ENCODE measurements at regions not wholly inside any gene's neighbourhood (a gene's known extent, or its start where the extent isn't known, plus 50 kb on each side); places are given as distances from the start of the nearest gene placed in this dataset.

DNA sequence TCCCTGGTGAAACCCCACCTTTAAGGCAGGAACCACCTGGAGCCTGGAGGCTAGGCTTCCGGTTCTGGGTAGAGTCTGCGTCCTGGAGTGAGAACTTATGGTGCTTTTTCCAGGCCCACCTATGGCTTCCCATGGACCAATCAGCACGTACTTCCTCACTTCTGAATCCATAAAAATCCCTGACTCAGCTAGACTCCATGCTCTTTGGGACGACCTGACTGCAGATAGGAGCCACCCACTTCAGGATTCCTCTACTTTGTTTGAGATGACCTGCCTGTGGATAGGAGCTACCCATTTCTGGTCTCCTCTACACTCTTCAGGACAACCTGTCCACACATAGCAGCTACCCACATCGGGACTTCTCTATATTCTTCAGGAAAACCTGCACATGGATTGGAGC is 168.8 kb upstream of the IRX2 start (continued):
- TF ChIP-seq, protein P1, sequence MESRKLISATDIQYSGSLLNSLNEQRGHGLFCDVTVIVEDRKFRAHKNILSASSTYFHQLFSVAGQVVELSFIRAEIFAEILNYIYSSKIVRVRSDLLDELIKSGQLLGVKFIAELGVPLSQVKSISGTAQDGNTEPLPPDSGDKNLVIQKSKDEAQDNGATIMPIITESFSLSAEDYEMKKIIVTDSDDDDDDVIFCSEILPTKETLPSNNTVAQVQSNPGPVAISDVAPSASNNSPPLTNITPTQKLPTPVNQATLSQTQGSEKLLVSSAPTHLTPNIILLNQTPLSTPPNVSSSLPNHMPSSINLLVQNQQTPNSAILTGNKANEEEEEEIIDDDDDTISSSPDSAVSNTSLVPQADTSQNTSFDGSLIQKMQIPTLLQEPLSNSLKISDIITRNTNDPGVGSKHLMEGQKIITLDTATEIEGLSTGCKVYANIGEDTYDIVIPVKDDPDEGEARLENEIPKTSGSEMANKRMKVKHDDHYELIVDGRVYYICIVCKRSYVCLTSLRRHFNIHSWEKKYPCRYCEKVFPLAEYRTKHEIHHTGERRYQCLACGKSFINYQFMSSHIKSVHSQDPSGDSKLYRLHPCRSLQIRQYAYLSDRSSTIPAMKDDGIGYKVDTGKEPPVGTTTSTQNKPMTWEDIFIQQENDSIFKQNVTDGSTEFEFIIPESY (IDR thresholded peaks at IDR 0.05; ENCODE audit: borderline replicate concordance, low read depth): no peak
- TF ChIP-seq RCOR1 (IDR thresholded peaks at IDR 0.05; ENCODE audit: low read length): no peak

DNA sequence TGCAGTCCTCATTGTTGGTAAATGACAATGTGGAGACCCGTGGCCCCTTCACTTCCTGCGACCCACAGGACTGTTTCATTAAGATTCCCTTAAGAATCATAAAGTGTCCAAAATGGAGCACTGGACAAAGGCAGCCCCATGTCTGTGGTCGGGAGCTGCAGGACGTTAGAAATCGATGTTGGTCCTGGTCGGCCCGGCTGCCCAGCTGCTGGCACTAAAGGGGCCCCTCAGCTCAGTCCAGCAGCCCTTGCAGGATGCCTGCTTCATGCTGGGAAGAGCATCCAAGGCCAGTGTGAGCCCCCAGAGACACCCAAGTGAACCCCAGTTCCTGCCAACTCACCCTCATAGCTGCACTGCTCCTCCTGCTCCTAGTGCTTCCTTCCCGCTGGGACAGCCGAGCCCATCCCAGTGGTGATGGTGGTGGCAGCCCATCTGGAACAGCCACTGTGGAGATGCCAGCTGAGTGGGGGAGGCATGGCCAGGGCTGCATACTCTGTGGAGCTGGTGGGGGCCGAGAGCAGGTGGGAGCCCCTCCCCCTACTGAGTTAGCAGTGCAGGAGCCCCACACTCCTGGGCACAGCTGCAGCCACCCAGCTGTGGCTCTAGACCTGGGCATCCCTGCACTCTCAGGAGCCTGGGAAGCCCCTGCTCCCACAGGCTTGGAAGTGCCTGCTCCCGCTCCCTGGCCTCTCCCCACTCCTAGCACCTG is 168.0 kb upstream of the IRX2 start:
- ChIA-PET POLR2A (no interaction called here), CTCF (no interaction called here)
- Histone ChIP-seq H3K27ac (ENCODE audit: low read depth in 2 of 2, low read length in 1 of 2) (no peak overlapping the region), H4K20me1 (ENCODE audit: insufficient read depth) (no peaks in the 10 kb centered on the region), H3K9me3 (no peaks in the 10 kb centered on the region), H3K79me2 (ENCODE audit: insufficient read depth) (no peaks in the 10 kb centered on the region), H3K4me2 (no peak overlapping the region), H3K4me3 (ENCODE audit: low read depth in 2 of 2, low read length in 1 of 2) (no peak overlapping the region), H3K9me2 (no peaks in the 10 kb centered on the region), H3F3A (replicated peaks; ENCODE audit: insufficient read depth) (no peaks in the 10 kb centered on the region), H3K4me1 (ENCODE audit: control insufficient read depth in 1 of 2, insufficient read depth in 2 of 2, low read depth in 1 of 2, low read length in 1 of 2) (no peaks in the 10 kb centered on the region), H2AFZ (ENCODE audit: low read depth) (no peak overlapping the region), H3K36me3 (replicated peaks in 1 of 2; ENCODE audit: control insufficient read depth in 1 of 2, insufficient read depth in 2 of 2, low read length in 1 of 2) (no peaks in the 10 kb centered on the region), H3K9ac (no peak overlapping the region), H3K27me3 (ENCODE audit: insufficient read depth) (no peaks in the 10 kb centered on the region; the same call in 1 of the 2 replicates)
- no peak for DNase-seq
- no peak for TF ChIP-seq SMC3 (IDR thresholded peaks at IDR 0.05; ENCODE audit: low read depth, low read length)
- TF ChIP-seq MXI1 (IDR thresholded peaks at IDR 0.05; ENCODE audit: low read depth, low read length): no peak
- no peak for TF ChIP-seq YY1 (IDR thresholded peaks at IDR 0.05; ENCODE audit: low read depth)
- no peak for TF ChIP-seq FOXJ3 (CRISPR knock-in tag; IDR thresholded peaks at IDR 0.05)
- TF ChIP-seq, protein P2, sequence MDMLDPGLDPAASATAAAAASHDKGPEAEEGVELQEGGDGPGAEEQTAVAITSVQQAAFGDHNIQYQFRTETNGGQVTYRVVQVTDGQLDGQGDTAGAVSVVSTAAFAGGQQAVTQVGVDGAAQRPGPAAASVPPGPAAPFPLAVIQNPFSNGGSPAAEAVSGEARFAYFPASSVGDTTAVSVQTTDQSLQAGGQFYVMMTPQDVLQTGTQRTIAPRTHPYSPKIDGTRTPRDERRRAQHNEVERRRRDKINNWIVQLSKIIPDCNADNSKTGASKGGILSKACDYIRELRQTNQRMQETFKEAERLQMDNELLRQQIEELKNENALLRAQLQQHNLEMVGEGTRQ (IDR thresholded peaks at IDR 0.05; ENCODE audit: borderline replicate concordance, low read depth, low read length): no peak
- TF ChIP-seq, protein P3, sequence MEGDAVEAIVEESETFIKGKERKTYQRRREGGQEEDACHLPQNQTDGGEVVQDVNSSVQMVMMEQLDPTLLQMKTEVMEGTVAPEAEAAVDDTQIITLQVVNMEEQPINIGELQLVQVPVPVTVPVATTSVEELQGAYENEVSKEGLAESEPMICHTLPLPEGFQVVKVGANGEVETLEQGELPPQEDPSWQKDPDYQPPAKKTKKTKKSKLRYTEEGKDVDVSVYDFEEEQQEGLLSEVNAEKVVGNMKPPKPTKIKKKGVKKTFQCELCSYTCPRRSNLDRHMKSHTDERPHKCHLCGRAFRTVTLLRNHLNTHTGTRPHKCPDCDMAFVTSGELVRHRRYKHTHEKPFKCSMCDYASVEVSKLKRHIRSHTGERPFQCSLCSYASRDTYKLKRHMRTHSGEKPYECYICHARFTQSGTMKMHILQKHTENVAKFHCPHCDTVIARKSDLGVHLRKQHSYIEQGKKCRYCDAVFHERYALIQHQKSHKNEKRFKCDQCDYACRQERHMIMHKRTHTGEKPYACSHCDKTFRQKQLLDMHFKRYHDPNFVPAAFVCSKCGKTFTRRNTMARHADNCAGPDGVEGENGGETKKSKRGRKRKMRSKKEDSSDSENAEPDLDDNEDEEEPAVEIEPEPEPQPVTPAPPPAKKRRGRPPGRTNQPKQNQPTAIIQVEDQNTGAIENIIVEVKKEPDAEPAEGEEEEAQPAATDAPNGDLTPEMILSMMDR (IDR thresholded peaks at IDR 0.05): no peak
- TF ChIP-seq NRF1 (IDR thresholded peaks at IDR 0.05; ENCODE audit: low read depth, low read length): no peak
- TF ChIP-seq GABPA (IDR thresholded peaks at IDR 0.05; ENCODE audit: low read depth): no peak
- TF ChIP-seq, protein P4, sequence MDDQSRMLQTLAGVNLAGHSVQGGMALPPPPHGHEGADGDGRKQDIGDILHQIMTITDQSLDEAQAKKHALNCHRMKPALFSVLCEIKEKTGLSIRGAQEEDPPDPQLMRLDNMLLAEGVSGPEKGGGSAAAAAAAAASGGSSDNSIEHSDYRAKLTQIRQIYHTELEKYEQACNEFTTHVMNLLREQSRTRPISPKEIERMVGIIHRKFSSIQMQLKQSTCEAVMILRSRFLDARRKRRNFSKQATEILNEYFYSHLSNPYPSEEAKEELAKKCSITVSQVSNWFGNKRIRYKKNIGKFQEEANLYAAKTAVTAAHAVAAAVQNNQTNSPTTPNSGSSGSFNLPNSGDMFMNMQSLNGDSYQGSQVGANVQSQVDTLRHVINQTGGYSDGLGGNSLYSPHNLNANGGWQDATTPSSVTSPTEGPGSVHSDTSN (IDR thresholded peaks at IDR 0.05): no peak
- TF ChIP-seq FOXM1 (IDR thresholded peaks at IDR 0.05; ENCODE audit: low read depth): no peak
- TF ChIP-seq, protein P5, sequence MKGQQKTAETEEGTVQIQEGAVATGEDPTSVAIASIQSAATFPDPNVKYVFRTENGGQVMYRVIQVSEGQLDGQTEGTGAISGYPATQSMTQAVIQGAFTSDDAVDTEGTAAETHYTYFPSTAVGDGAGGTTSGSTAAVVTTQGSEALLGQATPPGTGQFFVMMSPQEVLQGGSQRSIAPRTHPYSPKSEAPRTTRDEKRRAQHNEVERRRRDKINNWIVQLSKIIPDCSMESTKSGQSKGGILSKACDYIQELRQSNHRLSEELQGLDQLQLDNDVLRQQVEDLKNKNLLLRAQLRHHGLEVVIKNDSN (IDR thresholded peaks at IDR 0.05; ENCODE audit: borderline replicate concordance, low read depth): no peak
- TF ChIP-seq, protein P6, sequence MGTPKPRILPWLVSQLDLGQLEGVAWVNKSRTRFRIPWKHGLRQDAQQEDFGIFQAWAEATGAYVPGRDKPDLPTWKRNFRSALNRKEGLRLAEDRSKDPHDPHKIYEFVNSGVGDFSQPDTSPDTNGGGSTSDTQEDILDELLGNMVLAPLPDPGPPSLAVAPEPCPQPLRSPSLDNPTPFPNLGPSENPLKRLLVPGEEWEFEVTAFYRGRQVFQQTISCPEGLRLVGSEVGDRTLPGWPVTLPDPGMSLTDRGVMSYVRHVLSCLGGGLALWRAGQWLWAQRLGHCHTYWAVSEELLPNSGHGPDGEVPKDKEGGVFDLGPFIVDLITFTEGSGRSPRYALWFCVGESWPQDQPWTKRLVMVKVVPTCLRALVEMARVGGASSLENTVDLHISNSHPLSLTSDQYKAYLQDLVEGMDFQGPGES (IDR thresholded peaks at IDR 0.05; ENCODE audit: low read depth, low read length): no peak
- TF ChIP-seq GATA2 (CRISPR knock-in tag; IDR thresholded peaks at IDR 0.05): no peak
- no peak for TF ChIP-seq POLR2AphosphoS5 (IDR thresholded peaks at IDR 0.05; ENCODE audit: low read depth, low read length)
- TF ChIP-seq CHD2 (IDR thresholded peaks at IDR 0.05; ENCODE audit: low read length, partially characterized antibody): no peak
- no peak for TF ChIP-seq SIN3A (IDR thresholded peaks at IDR 0.05; ENCODE audit: borderline replicate concordance, low read depth, low read length)
- TF ChIP-seq TAF1 (IDR thresholded peaks at IDR 0.05; ENCODE audit: borderline replicate concordance, low read depth, low read length): no peak
- TF ChIP-seq RCOR1 (IDR thresholded peaks at IDR 0.05; ENCODE audit: low read length): no peak
- no peak for TF ChIP-seq ELF1 (IDR thresholded peaks at IDR 0.05)
- TF ChIP-seq MEF2A (IDR thresholded peaks at IDR 0.05; ENCODE audit: borderline replicate concordance, low read depth): no peak
- WGBS (ENCODE audit: low lambda C conversion rate): 1% methylated on average over 10 of the region's 11 CpGs
